Epidermal melanocyte (primary cell): ENCODE measurements at regions not wholly inside any gene's neighbourhood (a gene's known extent, or its start where the extent isn't known, plus 50 kb on each side); places are given as distances from the start of the nearest gene placed in this dataset.

Experiments used
- DNase-seq: peaks from one replicate; pipeline ENCODE4 v3.0.0; 2011; ENCODE audit warnings: low spot score; ENCODE audit not compliant: insufficient read length

GRCh38 chr6:14799928-14800327, 445.9 kb upstream of the JARID2 start:
- no peak for DNase-seq

- DNase-seq, result no peak
Observed at GRCh38 chr6:14802514-14803160, 443.2 kb upstream of the JARID2 start.

GRCh38 chr6:14804001-14804784, 441.7 kb upstream of the JARID2 start:
- DNase-seq, result no peak

GRCh38 chr6:14804785-14805210, 441.1 kb upstream of the JARID2 start:
- DNase-seq, result peak; percentile 65

- DNase-seq, result no peak
Observed at GRCh38 chr6:14806101-14806500, 439.8 kb upstream of the JARID2 start.

GRCh38 chr6:14807130-14807529, 438.7 kb upstream of the JARID2 start:
- no peak for DNase-seq

- DNase-seq, result no peak
Observed at GRCh38 chr6:14807971-14808370, 437.9 kb upstream of the JARID2 start.

GRCh38 chr6:14810021-14810420, 435.8 kb upstream of the JARID2 start:
- peak; percentile 30 for DNase-seq

- no peak for DNase-seq
Observed at GRCh38 chr6:14811775-14812428, 434.0 kb upstream of the JARID2 start.

- DNase-seq, result no peak
Observed at GRCh38 chr6:14814016-14814415, 431.9 kb upstream of the JARID2 start.

GRCh38 chr6:14816116-14816859, 429.6 kb upstream of the JARID2 start:
- peak; percentile 73 for DNase-seq

GRCh38 chr6:14817074-14817473, 428.8 kb upstream of the JARID2 start:
- DNase-seq, result no peak

- DNase-seq, result no peak
Observed at GRCh38 chr6:14818422-14818884, 427.4 kb upstream of the JARID2 start.

- no peak for DNase-seq
Observed at GRCh38 chr6:14819001-14819400, 426.9 kb upstream of the JARID2 start.

GRCh38 chr6:14819840-14820420, 425.9 kb upstream of the JARID2 start:
- no peak for DNase-seq

GRCh38 chr6:14822012-14822553, 423.8 kb upstream of the JARID2 start:
- DNase-seq, result no peak

- no peak for DNase-seq
Observed at GRCh38 chr6:14822679-14823078, 423.2 kb upstream of the JARID2 start.

- no peak for DNase-seq
Observed at GRCh38 chr6:14824060-14824459, 421.8 kb upstream of the JARID2 start.

GRCh38 chr6:14824484-14825275, 421.2 kb upstream of the JARID2 start:
- no peak for DNase-seq

- no peak for DNase-seq
Observed at GRCh38 chr6:14826456-14826855, 419.4 kb upstream of the JARID2 start.
